ENCODE measurements at regions not wholly inside any gene's neighbourhood (a gene's known extent, or its start where the extent isn't known, plus 50 kb on each side); places are given as distances from the start of the nearest gene placed in this dataset.

- intact Hi-C loops (cut with DNase I): no loop called here
- Histone ChIP-seq H3K4me1 (ENCODE audit: control insufficient read depth in 2 of 3, insufficient read depth in 2 of 3, low read depth in 1 of 3, low read length in 3 of 3) (no peaks in the 10 kb centered on the region), H3K27ac (ENCODE audit: low read depth in 2 of 2, low read length in 2 of 2) (no peak overlapping the region), H3K9ac (ENCODE audit: low read length in 3 of 3) (no peak overlapping the region), H3K4me3 (ENCODE audit: low read length in 3 of 3) (no peak overlapping the region), H3K36me3 (ENCODE audit: control insufficient read depth in 2 of 3, insufficient read depth in 3 of 3, low read length in 3 of 3) (no peaks in the 10 kb centered on the region), H3K9me3 (ENCODE audit: control insufficient read depth in 2 of 3, insufficient read depth in 1 of 3, low read length in 3 of 3) (peaks cover 0 to 8% (median 0%) of the 10 kb centered on the region in 3 donors), H3K27me3 (ENCODE audit: control insufficient read depth, insufficient read depth, low read length) (no peaks in the 10 kb centered on the region)
- FAIRE-seq (no peak), DNase-seq (no peak)
- no peak for TF ChIP-seq CTCF (IDR thresholded peaks at IDR 0.05; ENCODE audit: borderline replicate concordance, extremely low read depth, insufficient read depth)
Observed at GRCh38 chr10:117656385-117657367, 114.1 kb downstream of the EMX2 start.

- Histone ChIP-seq H3K27ac (ENCODE audit: low read depth in 2 of 2, low read length in 2 of 2) (no peak overlapping the region), H3K9me3 (ENCODE audit: control insufficient read depth in 2 of 3, insufficient read depth in 1 of 3, low read length in 3 of 3) (no peaks in the 10 kb centered on the region), H3K4me3 (ENCODE audit: low read length in 3 of 3) (no peak overlapping the region), H3K27me3 (ENCODE audit: control insufficient read depth, insufficient read depth, low read length) (no peaks in the 10 kb centered on the region), H3K36me3 (ENCODE audit: control insufficient read depth in 2 of 3, insufficient read depth in 3 of 3, low read length in 3 of 3) (no peaks in the 10 kb centered on the region), H3K4me1 (ENCODE audit: control insufficient read depth in 2 of 3, insufficient read depth in 2 of 3, low read depth in 1 of 3, low read length in 3 of 3) (no peaks in the 10 kb centered on the region), H3K9ac (ENCODE audit: low read length in 3 of 3) (no peak overlapping the region)
- no peak for TF ChIP-seq CTCF (IDR thresholded peaks at IDR 0.05; ENCODE audit: borderline replicate concordance, extremely low read depth, insufficient read depth)
- FAIRE-seq: no peak
- DNase-seq: no peak
- intact Hi-C loops (cut with DNase I): no loop called here
Observed at GRCh38 chr10:117661316-117661715, 118.8 kb downstream of the EMX2 start.

- no peak overlapping the region for H3K9ac ChIP-seq (ENCODE audit: low read length in 3 of 3)
- no peak overlapping the region for H3K4me3 ChIP-seq (ENCODE audit: low read length in 3 of 3)
- H3K27me3 ChIP-seq (ENCODE audit: control insufficient read depth, insufficient read depth, low read length): no peaks in the 10 kb centered on the region
- no peaks in the 10 kb centered on the region for H3K4me1 ChIP-seq (ENCODE audit: control insufficient read depth in 2 of 3, insufficient read depth in 2 of 3, low read depth in 1 of 3, low read length in 3 of 3)
- no peak for FAIRE-seq
- H3K9me3 ChIP-seq (ENCODE audit: control insufficient read depth in 2 of 3, insufficient read depth in 1 of 3, low read length in 3 of 3): no peaks in the 10 kb centered on the region
- no peaks in the 10 kb centered on the region for H3K36me3 ChIP-seq (ENCODE audit: control insufficient read depth in 2 of 3, insufficient read depth in 3 of 3, low read length in 3 of 3)
- no peak for DNase-seq
- TF ChIP-seq CTCF (IDR thresholded peaks at IDR 0.05; ENCODE audit: borderline replicate concordance, extremely low read depth, insufficient read depth): no peak
- H3K27ac ChIP-seq (ENCODE audit: low read depth in 2 of 2, low read length in 2 of 2): no peak overlapping the region
- intact Hi-C loops (cut with DNase I): no loop called here
Observed at GRCh38 chr10:117662126-117662525, 119.6 kb downstream of the EMX2 start.
